T-helper 2 cell treated with Interferon-gamma antibody and Interleukin-4, amounts not matched to agents 5 μg/mL and 100 μg/mL, for 36 hours (primary cell): ENCODE measurements at regions not wholly inside any gene's neighbourhood (a gene's known extent, or its start where the extent isn't known, plus 50 kb on each side); places are given as distances from the start of the nearest gene placed in this dataset.

Source experiments
- DNase-seq: peaks from one replicate; pipeline ENCODE4 v3.0.0; 2021; ENCODE audit warnings: low spot score
- H3K27ac Mint-ChIP-seq: one replicate; pipeline ENCODE4 v1.8.0; 2021; ENCODE audit warnings: mild to moderate bottlenecking, mixed read lengths
- H3K27me3 Mint-ChIP-seq: one replicate; pipeline ENCODE4 v1.8.0; 2021; ENCODE audit warnings: low read depth, mixed read lengths
- H3K36me3 Mint-ChIP-seq: one replicate; pipeline ENCODE4 v1.8.0; 2021; ENCODE audit warnings: low read depth, mixed read lengths
- H3K4me1 Mint-ChIP-seq: one replicate; pipeline ENCODE4 v1.8.0; 2021; ENCODE audit warnings: low read depth, mixed read lengths
- H3K4me3 Mint-ChIP-seq: one replicate; pipeline ENCODE4 v1.8.0; 2022; ENCODE audit warnings: mild to moderate bottlenecking, moderate library complexity, mixed read lengths
- H3K9me3 Mint-ChIP-seq: one replicate; pipeline ENCODE4 v1.8.0; 2021; ENCODE audit warnings: mixed read lengths

GRCh38 chr5:51449026-51449425 lies 65.8 kb downstream of the ISL1 start:
- no peak overlapping the region for H3K4me3 Mint-ChIP-seq
- no peaks in the 10 kb centered on the region for H3K4me1 Mint-ChIP-seq
- H3K9me3 Mint-ChIP-seq, result no peaks in the 10 kb centered on the region
- H3K36me3 Mint-ChIP-seq, result no peaks in the 10 kb centered on the region
- no peak overlapping the region for H3K27ac Mint-ChIP-seq
- H3K27me3 Mint-ChIP-seq, result no peaks in the 10 kb centered on the region
- DNase-seq, result no peak

GRCh38 chr5:51452562-51452961 lies 69.3 kb downstream of the ISL1 start:
- H3K9me3 Mint-ChIP-seq, result no peaks in the 10 kb centered on the region
- no peaks in the 10 kb centered on the region for H3K4me1 Mint-ChIP-seq
- H3K36me3 Mint-ChIP-seq, result no peaks in the 10 kb centered on the region
- DNase-seq, result no peak
- H3K27me3 Mint-ChIP-seq, result no peaks in the 10 kb centered on the region
- H3K27ac Mint-ChIP-seq, result no peak overlapping the region
- no peak overlapping the region for H3K4me3 Mint-ChIP-seq

- Mint-ChIP-seq H3K36me3 (no peaks in the 10 kb centered on the region), H3K4me1 (no peaks in the 10 kb centered on the region), H3K9me3 (no peaks in the 10 kb centered on the region), H3K27ac (no peak overlapping the region), H3K27me3 (no peaks in the 10 kb centered on the region), H3K4me3 (no peak overlapping the region)
- no peak for DNase-seq
Observed at GRCh38 chr5:51465165-51465564, 81.9 kb downstream of the ISL1 start.

- Mint-ChIP-seq H3K4me3 (no peak overlapping the region), H3K27ac (no peak overlapping the region), H3K36me3 (no peaks in the 10 kb centered on the region), H3K9me3 (no peaks in the 10 kb centered on the region), H3K4me1 (no peaks in the 10 kb centered on the region), H3K27me3 (no peaks in the 10 kb centered on the region)
- DNase-seq, result no peak
Observed at GRCh38 chr5:51466214-51466613, 83.0 kb downstream of the ISL1 start.

GRCh38 chr5:51468196-51468595 lies 84.9 kb downstream of the ISL1 start:
- no peaks in the 10 kb centered on the region for H3K36me3 Mint-ChIP-seq
- H3K4me3 Mint-ChIP-seq, result no peak overlapping the region
- DNase-seq, result no peak
- H3K9me3 Mint-ChIP-seq, result no peaks in the 10 kb centered on the region
- H3K27ac Mint-ChIP-seq, result no peak overlapping the region
- H3K4me1 Mint-ChIP-seq, result no peaks in the 10 kb centered on the region
- H3K27me3 Mint-ChIP-seq, result no peaks in the 10 kb centered on the region

GRCh38 chr5:51471630-51472029 lies 88.4 kb downstream of the ISL1 start:
- Mint-ChIP-seq H3K9me3 (no peaks in the 10 kb centered on the region), H3K27ac (no peak overlapping the region), H3K36me3 (no peaks in the 10 kb centered on the region), H3K27me3 (no peaks in the 10 kb centered on the region), H3K4me3 (no peak overlapping the region), H3K4me1 (no peaks in the 10 kb centered on the region)
- no peak for DNase-seq

- Mint-ChIP-seq H3K27ac (no peak overlapping the region), H3K27me3 (no peaks in the 10 kb centered on the region), H3K4me3 (no peak overlapping the region), H3K4me1 (no peaks in the 10 kb centered on the region), H3K9me3 (no peaks in the 10 kb centered on the region), H3K36me3 (no peaks in the 10 kb centered on the region)
- no peak for DNase-seq
Observed at GRCh38 chr5:51472472-51472871, 89.2 kb downstream of the ISL1 start.

- no peaks in the 10 kb centered on the region for H3K27me3 Mint-ChIP-seq
- H3K4me1 Mint-ChIP-seq, result no peaks in the 10 kb centered on the region
- H3K27ac Mint-ChIP-seq, result no peak overlapping the region
- H3K4me3 Mint-ChIP-seq, result no peak overlapping the region
- no peak for DNase-seq
- H3K36me3 Mint-ChIP-seq, result no peaks in the 10 kb centered on the region
- H3K9me3 Mint-ChIP-seq, result no peaks in the 10 kb centered on the region
Observed at GRCh38 chr5:51475628-51476027, 92.4 kb downstream of the ISL1 start.

GRCh38 chr5:51476431-51476830 lies 93.2 kb downstream of the ISL1 start:
- no peaks in the 10 kb centered on the region for H3K36me3 Mint-ChIP-seq
- H3K27ac Mint-ChIP-seq, result no peak overlapping the region
- no peak for DNase-seq
- no peak overlapping the region for H3K4me3 Mint-ChIP-seq
- no peaks in the 10 kb centered on the region for H3K9me3 Mint-ChIP-seq
- H3K4me1 Mint-ChIP-seq, result no peaks in the 10 kb centered on the region
- no peaks in the 10 kb centered on the region for H3K27me3 Mint-ChIP-seq

- H3K4me3 Mint-ChIP-seq, result no peak overlapping the region
- no peaks in the 10 kb centered on the region for H3K4me1 Mint-ChIP-seq
- no peak for DNase-seq
- H3K9me3 Mint-ChIP-seq, result peaks cover 7% of the 10 kb centered on the region
- H3K27ac Mint-ChIP-seq, result no peak overlapping the region
- H3K27me3 Mint-ChIP-seq, result no peaks in the 10 kb centered on the region
- H3K36me3 Mint-ChIP-seq, result no peaks in the 10 kb centered on the region
Observed at GRCh38 chr5:51479840-51480239, 96.6 kb downstream of the ISL1 start.

- DNase-seq, result no peak
- no peaks in the 10 kb centered on the region for H3K27me3 Mint-ChIP-seq
- peaks cover 7% of the 10 kb centered on the region for H3K9me3 Mint-ChIP-seq
- no peak overlapping the region for H3K4me3 Mint-ChIP-seq
- H3K27ac Mint-ChIP-seq, result no peak overlapping the region
- H3K36me3 Mint-ChIP-seq, result no peaks in the 10 kb centered on the region
- H3K4me1 Mint-ChIP-seq, result no peaks in the 10 kb centered on the region
Observed at GRCh38 chr5:51484326-51484725, 101.1 kb downstream of the ISL1 start.

GRCh38 chr5:51486158-51486557 lies 102.9 kb downstream of the ISL1 start:
- Mint-ChIP-seq H3K4me1 (no peaks in the 10 kb centered on the region), H3K9me3 (peaks cover 7% of the 10 kb centered on the region), H3K4me3 (no peak overlapping the region), H3K36me3 (no peaks in the 10 kb centered on the region), H3K27ac (no peak overlapping the region), H3K27me3 (no peaks in the 10 kb centered on the region)
- no peak for DNase-seq

- H3K9me3 Mint-ChIP-seq, result peaks cover 3% of the 10 kb centered on the region
- no peak overlapping the region for H3K4me3 Mint-ChIP-seq
- H3K27ac Mint-ChIP-seq, result no peak overlapping the region
- no peaks in the 10 kb centered on the region for H3K36me3 Mint-ChIP-seq
- no peaks in the 10 kb centered on the region for H3K4me1 Mint-ChIP-seq
- H3K27me3 Mint-ChIP-seq, result no peaks in the 10 kb centered on the region
- no peak for DNase-seq
Observed at GRCh38 chr5:51487952-51488351, 104.7 kb downstream of the ISL1 start.

- Mint-ChIP-seq H3K9me3 (peaks cover 5% of the 10 kb centered on the region), H3K4me1 (no peaks in the 10 kb centered on the region), H3K27ac (no peak overlapping the region), H3K27me3 (no peaks in the 10 kb centered on the region), H3K4me3 (no peak overlapping the region), H3K36me3 (no peaks in the 10 kb centered on the region)
- no peak for DNase-seq
Observed at GRCh38 chr5:51488803-51489642, 105.8 kb downstream of the ISL1 start.

- no peaks in the 10 kb centered on the region for H3K4me1 Mint-ChIP-seq
- no peaks in the 10 kb centered on the region for H3K27me3 Mint-ChIP-seq
- no peak overlapping the region for H3K4me3 Mint-ChIP-seq
- H3K9me3 Mint-ChIP-seq, result peaks cover 8% of the 10 kb centered on the region
- no peaks in the 10 kb centered on the region for H3K36me3 Mint-ChIP-seq
- H3K27ac Mint-ChIP-seq, result no peak overlapping the region
- DNase-seq, result no peak
Observed at GRCh38 chr5:51494821-51495220, 111.6 kb downstream of the ISL1 start.
